H1 (cell line): ENCODE measurements at regions not wholly inside any gene's neighbourhood (a gene's known extent, or its start where the extent isn't known, plus 50 kb on each side); places are given as distances from the start of the nearest gene placed in this dataset.

Source experiments
- BACH1 ChIP-seq: IDR thresholded peaks from 2 replicates; pipeline ENCODE4 v1.6.1; 2012; ENCODE audit warnings: low read length, improper control_type of control experiment
- FOSL1 ChIP-seq: IDR thresholded peaks from 2 replicates; pipeline ENCODE4 v1.6.1; 2011; ENCODE audit warnings: mild to moderate bottlenecking, low read depth, low read length, moderate library complexity; ENCODE audit not compliant: insufficient read depth
- HDAC2 ChIP-seq, 2 experiments: fragments of 300-600 bp in 1 of 2; sonication (generic) in 1 of 2; IDR thresholded peaks; 2 replicates each; pipeline ENCODE4 v1.6.1; 2011 to 2012; ENCODE audit warnings: low read depth in 2 of 2, low read length in 2 of 2, mild to moderate bottlenecking in 2 of 2, moderate library complexity in 2 of 2, borderline replicate concordance in 1 of 2, inconsistent platforms in 1 of 2
- HDAC6 ChIP-seq: IDR thresholded peaks from one replicate; pipeline ENCODE4 v1.7.1; 2012; ENCODE audit warnings: low read depth, mild to moderate bottlenecking, inconsistent platforms, low read length, moderate library complexity
- KDM1A ChIP-seq: fragments of 200-600, 300-600 bp; sonication (generic); IDR thresholded peaks from 2 replicates; pipeline ENCODE4 v1.7.1; 2016; ENCODE audit warnings: mild to moderate bottlenecking, low read length, borderline replicate concordance
- MAFK ChIP-seq: IDR thresholded peaks from 2 replicates; pipeline ENCODE4 v1.6.1; 2012; ENCODE audit warnings: low read depth, mild to moderate bottlenecking, improper control_type of control experiment, low read length
- POLR2A ChIP-seq, 2 experiments: IDR thresholded peaks; 1 replicate in 1 of 2; 2 replicates in 1 of 2; pipeline ENCODE4 v1.6.1; 2011; ENCODE audit warnings: low read depth in 2 of 2, low read length in 2 of 2, mild to moderate bottlenecking in 2 of 2; ENCODE audit errors: control extremely low read depth in 1 of 2
- TAF1 ChIP-seq: IDR thresholded peaks from 2 replicates; pipeline ENCODE4 v1.6.1; 2011; ENCODE audit warnings: mild to moderate bottlenecking, low read depth, low read length
- TF ChIP-seq, protein P1 (sequence below), 3 experiments: IDR thresholded peaks; 1 replicate in 2 of 3; 2 replicates in 1 of 3; pipeline versions ENCODE4 v1.5.1 to v1.6.1; 2011; ENCODE audit warnings: low read length in 3 of 3, mild to moderate bottlenecking in 3 of 3, inconsistent platforms in 2 of 3, low read depth in 1 of 3, moderate library complexity in 1 of 3; ENCODE audit not compliant: insufficient read depth in 1 of 3; ENCODE audit errors: control extremely low read depth in 1 of 3

- TF ChIP-seq BACH1 (no peak), KDM1A (no peak), POLR2A (IDR thresholded peaks at IDR 0.05; ENCODE audit: control extremely low read depth in 1 of 2, low read depth in 2 of 2, low read length in 2 of 2) (no peak), HDAC2 (IDR thresholded peaks at IDR 0.05; ENCODE audit: borderline replicate concordance in 1 of 2, low read depth in 2 of 2, low read length in 2 of 2) (no peak), MAFK (no peak), FOSL1 (no peak), TAF1 (no peak), HDAC6 (no peak)
- TF ChIP-seq, protein P1, sequence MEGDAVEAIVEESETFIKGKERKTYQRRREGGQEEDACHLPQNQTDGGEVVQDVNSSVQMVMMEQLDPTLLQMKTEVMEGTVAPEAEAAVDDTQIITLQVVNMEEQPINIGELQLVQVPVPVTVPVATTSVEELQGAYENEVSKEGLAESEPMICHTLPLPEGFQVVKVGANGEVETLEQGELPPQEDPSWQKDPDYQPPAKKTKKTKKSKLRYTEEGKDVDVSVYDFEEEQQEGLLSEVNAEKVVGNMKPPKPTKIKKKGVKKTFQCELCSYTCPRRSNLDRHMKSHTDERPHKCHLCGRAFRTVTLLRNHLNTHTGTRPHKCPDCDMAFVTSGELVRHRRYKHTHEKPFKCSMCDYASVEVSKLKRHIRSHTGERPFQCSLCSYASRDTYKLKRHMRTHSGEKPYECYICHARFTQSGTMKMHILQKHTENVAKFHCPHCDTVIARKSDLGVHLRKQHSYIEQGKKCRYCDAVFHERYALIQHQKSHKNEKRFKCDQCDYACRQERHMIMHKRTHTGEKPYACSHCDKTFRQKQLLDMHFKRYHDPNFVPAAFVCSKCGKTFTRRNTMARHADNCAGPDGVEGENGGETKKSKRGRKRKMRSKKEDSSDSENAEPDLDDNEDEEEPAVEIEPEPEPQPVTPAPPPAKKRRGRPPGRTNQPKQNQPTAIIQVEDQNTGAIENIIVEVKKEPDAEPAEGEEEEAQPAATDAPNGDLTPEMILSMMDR (IDR thresholded peaks at IDR 0.05; ENCODE audit: control extremely low read depth in 1 of 3, insufficient read depth in 1 of 3, low read depth in 1 of 3, low read length in 3 of 3), result no peak
Observed at GRCh38 chr13:80441968-80442367, 101.0 kb upstream of the SPRY2 start.
